DOHH2 (cell line): ENCODE measurements at regions not wholly inside any gene's neighbourhood (a gene's known extent, or its start where the extent isn't known, plus 50 kb on each side); places are given as distances from the start of the nearest gene placed in this dataset.

Experiments used
- EZH2phosphoT487 ChIP-seq: fragments of 200-600 bp; sonication (generic); IDR thresholded peaks from 2 replicates; pipeline ENCODE4 v1.6.1; 2017; ENCODE audit warnings: borderline replicate concordance, mild to moderate bottlenecking, antibody characterized with exemption, low read length, moderate library complexity, mixed read lengths
- TF ChIP-seq, protein P1 (sequence below): fragments of 200-600 bp; sonication (generic); IDR thresholded peaks from one replicate; pipeline ENCODE4 v1.5.1; 2014; ENCODE audit warnings: antibody characterized with exemption, mild to moderate bottlenecking, low read depth, low read length; ENCODE audit not compliant: poor library complexity, severe bottlenecking

- TF ChIP-seq, protein P1, sequence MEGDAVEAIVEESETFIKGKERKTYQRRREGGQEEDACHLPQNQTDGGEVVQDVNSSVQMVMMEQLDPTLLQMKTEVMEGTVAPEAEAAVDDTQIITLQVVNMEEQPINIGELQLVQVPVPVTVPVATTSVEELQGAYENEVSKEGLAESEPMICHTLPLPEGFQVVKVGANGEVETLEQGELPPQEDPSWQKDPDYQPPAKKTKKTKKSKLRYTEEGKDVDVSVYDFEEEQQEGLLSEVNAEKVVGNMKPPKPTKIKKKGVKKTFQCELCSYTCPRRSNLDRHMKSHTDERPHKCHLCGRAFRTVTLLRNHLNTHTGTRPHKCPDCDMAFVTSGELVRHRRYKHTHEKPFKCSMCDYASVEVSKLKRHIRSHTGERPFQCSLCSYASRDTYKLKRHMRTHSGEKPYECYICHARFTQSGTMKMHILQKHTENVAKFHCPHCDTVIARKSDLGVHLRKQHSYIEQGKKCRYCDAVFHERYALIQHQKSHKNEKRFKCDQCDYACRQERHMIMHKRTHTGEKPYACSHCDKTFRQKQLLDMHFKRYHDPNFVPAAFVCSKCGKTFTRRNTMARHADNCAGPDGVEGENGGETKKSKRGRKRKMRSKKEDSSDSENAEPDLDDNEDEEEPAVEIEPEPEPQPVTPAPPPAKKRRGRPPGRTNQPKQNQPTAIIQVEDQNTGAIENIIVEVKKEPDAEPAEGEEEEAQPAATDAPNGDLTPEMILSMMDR, result no peak
- TF ChIP-seq EZH2phosphoT487, result no peak
Observed at GRCh38 chr6:147859071-147859470, 350.6 kb downstream of the SAMD5 start.
